SU-DHL-6 (cell line): ENCODE measurements at regions not wholly inside any gene's neighbourhood (a gene's known extent, or its start where the extent isn't known, plus 50 kb on each side); places are given as distances from the start of the nearest gene placed in this dataset.

Experiments
- H2AFZ ChIP-seq: fragments of 200-600 bp; sonication (generic); 2 replicates; pipeline ENCODE4 v1.6.1; 2014; ENCODE audit warnings: low read depth, mild to moderate bottlenecking, moderate library complexity, mixed read lengths, antibody characterized with exemption, low read length; ENCODE audit not compliant: severe bottlenecking
- H3F3A ChIP-seq: fragments of 200-600 bp; shearing (Covaris generic); 2 replicates; pipeline ENCODE4 v1.6.0; 2016; ENCODE audit warnings: antibody characterized with exemption, mild to moderate bottlenecking; ENCODE audit not compliant: insufficient read depth
- H3K27ac ChIP-seq: fragments of 200-600 bp; sonication (generic); 2 replicates; pipeline ENCODE4 v1.5.1; 2016; ENCODE audit warnings: low read depth, mild to moderate bottlenecking, low read length, moderate library complexity, mixed read lengths
- H3K27me3 ChIP-seq: fragments of 200-600 bp; sonication (generic), shearing (Covaris generic); 2 replicates; pipeline ENCODE4 v1.6.0; 2014; ENCODE audit warnings: mild to moderate bottlenecking, low read length
- H3K36me3 ChIP-seq: fragments of 200-600 bp; sonication (generic); 2 replicates; pipeline ENCODE4 v1.6.1; 2014; ENCODE audit warnings: mild to moderate bottlenecking, low read length, mixed read lengths
- H3K4me2 ChIP-seq: fragments of 300-600, 200-600 bp; shearing (Covaris generic), sonication (generic); 2 replicates; pipeline ENCODE4 v1.6.0; 2014; ENCODE audit warnings: low read length, low read depth, mild to moderate bottlenecking; ENCODE audit not compliant: poor library complexity, severe bottlenecking
- H3K4me3 ChIP-seq: fragments of 200-600 bp; sonication (generic); 2 replicates; pipeline ENCODE4 v1.5.1; 2014; ENCODE audit warnings: antibody characterized with exemption, low read length, mild to moderate bottlenecking, mixed read lengths; ENCODE audit not compliant: insufficient read depth, poor library complexity, severe bottlenecking
- H3K79me2 ChIP-seq: fragments of 200-600 bp; sonication (generic); 2 replicates; pipeline ENCODE4 v1.6.1; 2014; ENCODE audit warnings: mild to moderate bottlenecking, low read length, moderate library complexity; ENCODE audit not compliant: insufficient read depth
- H3K9ac ChIP-seq: fragments of 200-600 bp; sonication (generic); 2 replicates; pipeline ENCODE4 v1.7.0; 2014; ENCODE audit warnings: mild to moderate bottlenecking, low read length
- H3K9me2 ChIP-seq: fragments of 200-600 bp; sonication (generic); replicated peaks from 2 replicates; pipeline ENCODE4 v1.6.1; 2014; ENCODE audit warnings: low read length; ENCODE audit not compliant: insufficient read depth
- H3K9me3 ChIP-seq: fragments of 200-600 bp; sonication (generic); 2 replicates; pipeline ENCODE4 v1.6.1; 2014; ENCODE audit warnings: low read length, mixed read lengths; ENCODE audit not compliant: insufficient read depth
- H4K20me1 ChIP-seq: fragments of 200-600 bp; sonication (generic); 2 replicates; pipeline ENCODE4 v1.6.1; 2014; ENCODE audit warnings: low read depth, mild to moderate bottlenecking, antibody characterized with exemption, low read length, moderate library complexity, mixed read lengths
- CTCF ChIP-seq: fragments of 200-600 bp; sonication (generic); IDR thresholded peaks from one replicate; pipeline ENCODE4 v1.5.1; 2017; ENCODE audit warnings: antibody characterized with exemption, mild to moderate bottlenecking, low read length, moderate library complexity; ENCODE audit not compliant: insufficient read depth, poor library complexity, severe bottlenecking
- EZH2phosphoT487 ChIP-seq: fragments of 200-600 bp; sonication (generic), shearing (Covaris generic); conservative IDR thresholded peaks from 2 replicates; pipeline ENCODE4 v1.6.1; 2018; ENCODE audit warnings: mild to moderate bottlenecking, antibody characterized with exemption, low read length, moderate library complexity, mixed read lengths

DNA sequence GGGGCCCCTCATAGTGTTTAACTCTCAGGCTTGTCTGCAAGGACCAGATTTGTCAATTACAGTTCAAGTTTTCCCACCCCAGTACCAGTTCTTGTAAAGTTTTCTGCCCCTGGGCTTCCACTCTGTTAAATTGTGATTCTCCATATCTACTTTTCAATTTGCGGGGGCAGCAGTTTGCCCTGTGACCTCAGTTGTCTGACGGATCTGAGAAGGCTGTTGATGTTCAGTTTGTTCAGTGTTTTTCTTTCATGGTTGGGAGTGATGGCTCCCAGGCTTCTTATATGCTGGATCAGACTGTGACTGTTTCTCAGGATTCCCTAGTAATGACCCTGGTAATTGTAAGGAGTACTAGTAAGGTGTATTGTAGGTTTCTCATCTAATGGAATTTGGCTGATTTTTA is 101.0 kb upstream of the GGTLC1 start:
- Histone ChIP-seq H3K9me2 (no peaks in the 10 kb centered on the region), H3K4me3 (no peak overlapping the region), H3K79me2 (no peaks in the 10 kb centered on the region), H3K4me2 (no peak overlapping the region), H3K36me3 (no peaks in the 10 kb centered on the region), H3K27me3 (no peaks in the 10 kb centered on the region), H3K27ac (no peak overlapping the region), H3K9me3 (no peaks in the 10 kb centered on the region), H2AFZ (no peak overlapping the region), H3F3A (no peaks in the 10 kb centered on the region), H4K20me1 (no peaks in the 10 kb centered on the region), H3K9ac (no peak overlapping the region)
- TF ChIP-seq EZH2phosphoT487 = no peak
- no peak for TF ChIP-seq CTCF

DNA sequence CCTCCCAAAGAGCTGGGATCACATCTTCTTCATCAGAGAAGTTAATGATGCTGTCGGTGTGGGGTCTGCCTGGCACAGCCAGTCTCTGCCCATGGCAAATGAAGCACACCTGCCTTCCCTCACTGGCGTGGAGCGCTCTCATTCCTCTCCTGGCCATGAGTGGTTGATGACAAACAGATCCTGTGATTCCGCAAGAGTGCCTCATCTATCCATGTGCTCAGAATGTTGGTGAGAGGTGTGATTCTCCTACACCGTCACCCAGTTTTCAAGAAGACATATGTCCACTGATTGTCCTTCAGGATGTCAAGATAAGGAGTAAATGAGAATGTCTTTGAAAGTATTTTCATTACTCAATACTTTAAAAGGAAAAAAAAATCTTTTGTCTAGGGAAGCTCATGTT is 97.5 kb upstream of the GGTLC1 start:
- H3K4me2 ChIP-seq = no peak overlapping the region
- no peak overlapping the region for H3K27ac ChIP-seq
- no peak overlapping the region for H2AFZ ChIP-seq
- H3K9me2 ChIP-seq = no peaks in the 10 kb centered on the region
- H4K20me1 ChIP-seq = no peaks in the 10 kb centered on the region
- H3F3A ChIP-seq = no peaks in the 10 kb centered on the region
- H3K79me2 ChIP-seq = no peaks in the 10 kb centered on the region
- H3K4me3 ChIP-seq = no peak overlapping the region
- H3K36me3 ChIP-seq = no peaks in the 10 kb centered on the region
- H3K9me3 ChIP-seq = no peaks in the 10 kb centered on the region
- TF ChIP-seq EZH2phosphoT487 (no peak), CTCF (no peak)
- H3K9ac ChIP-seq = no peak overlapping the region
- H3K27me3 ChIP-seq = no peaks in the 10 kb centered on the region

DNA sequence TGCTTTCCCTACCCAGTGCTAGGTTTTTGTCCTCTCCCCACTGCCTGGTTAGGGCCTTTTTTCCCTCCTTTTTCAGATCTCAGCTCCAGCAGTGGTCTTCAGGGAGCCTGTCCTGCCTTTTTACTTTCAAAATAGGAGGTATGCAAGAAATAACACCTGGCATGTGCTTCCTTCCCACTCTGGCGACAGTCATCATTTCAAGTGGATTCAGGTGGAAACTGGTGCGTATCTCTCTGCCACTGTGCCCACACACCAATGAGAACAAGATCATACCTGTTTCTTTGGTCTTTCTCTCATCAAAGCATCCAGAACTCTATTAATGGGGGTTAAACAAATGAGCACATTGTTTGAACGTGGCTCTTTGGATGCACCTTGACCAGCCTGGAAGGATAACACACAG is 95.7 kb upstream of the GGTLC1 start:
- TF ChIP-seq CTCF = no peak
- no peak for TF ChIP-seq EZH2phosphoT487
- Histone ChIP-seq H3F3A (no peaks in the 10 kb centered on the region), H3K4me2 (no peak overlapping the region), H2AFZ (no peak overlapping the region), H3K9me3 (no peaks in the 10 kb centered on the region), H3K9ac (no peak overlapping the region), H4K20me1 (no peaks in the 10 kb centered on the region), H3K9me2 (no peaks in the 10 kb centered on the region), H3K27me3 (no peaks in the 10 kb centered on the region), H3K36me3 (no peaks in the 10 kb centered on the region), H3K4me3 (no peak overlapping the region), H3K27ac (no peak overlapping the region), H3K79me2 (no peaks in the 10 kb centered on the region)

DNA sequence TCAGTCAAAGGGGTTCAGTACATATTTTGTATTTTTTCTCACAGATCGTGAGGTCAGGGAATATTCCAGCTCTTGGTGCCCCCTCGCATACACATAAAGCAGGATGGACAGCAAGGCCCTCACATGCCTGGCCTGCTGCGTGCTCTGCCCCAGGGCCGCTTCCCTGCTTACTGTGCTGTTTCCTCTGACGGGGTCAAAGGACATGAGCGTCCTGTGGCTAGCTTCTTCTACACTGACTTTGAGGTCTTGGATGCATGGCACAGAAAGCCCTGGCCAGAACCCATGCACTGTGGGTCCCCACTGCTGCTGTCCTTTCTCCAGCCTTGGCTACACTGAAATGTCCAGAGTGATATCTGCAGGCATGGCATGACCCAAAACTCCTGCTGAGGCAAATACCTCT is 92.5 kb upstream of the GGTLC1 start:
- TF ChIP-seq EZH2phosphoT487 = no peak
- TF ChIP-seq CTCF = no peak
- H3F3A ChIP-seq = no peaks in the 10 kb centered on the region
- H4K20me1 ChIP-seq = no peaks in the 10 kb centered on the region
- no peaks in the 10 kb centered on the region for H3K9me2 ChIP-seq
- H3K4me2 ChIP-seq = no peak overlapping the region
- H3K4me3 ChIP-seq = no peak overlapping the region
- no peaks in the 10 kb centered on the region for H3K27me3 ChIP-seq
- no peak overlapping the region for H3K27ac ChIP-seq
- no peaks in the 10 kb centered on the region for H3K9me3 ChIP-seq
- no peaks in the 10 kb centered on the region for H3K36me3 ChIP-seq
- H2AFZ ChIP-seq = no peak overlapping the region
- H3K79me2 ChIP-seq = no peaks in the 10 kb centered on the region
- no peak overlapping the region for H3K9ac ChIP-seq
